Mesenchymal stem cell (in vitro differentiated cells and primary cell): ENCODE measurements at regions not wholly inside any gene's neighbourhood (a gene's known extent, or its start where the extent isn't known, plus 50 kb on each side); places are given as distances from the start of the nearest gene placed in this dataset.

Source experiments
- DNase-seq: peaks from one replicate; pipeline ENCODE4 v3.0.0-alpha.2; 2013
- H2AFZ ChIP-seq: one replicate; pipeline ENCODE4 v1.6.1; 2013; ENCODE audit warnings: low read depth, mild to moderate bottlenecking, control low read depth, inconsistent platforms, low read length, moderate library complexity
- H2AK5ac ChIP-seq: 2 replicates; pipeline ENCODE4 v1.6.1; 2013; ENCODE audit warnings: low read length, moderate library complexity, mild to moderate bottlenecking, inconsistent platforms; ENCODE audit not compliant: severe bottlenecking
- H2BK120ac ChIP-seq: one replicate; pipeline ENCODE4 v1.6.1; 2013; ENCODE audit warnings: low read depth, mild to moderate bottlenecking, inconsistent platforms, low read length, moderate library complexity
- H2BK12ac ChIP-seq, 2 experiments: one replicate each; pipeline ENCODE4 v1.6.1; 2013; ENCODE audit warnings: inconsistent platforms in 2 of 2, low read length in 2 of 2, mild to moderate bottlenecking in 2 of 2, moderate library complexity in 2 of 2, control low read depth in 1 of 2
- H2BK15ac ChIP-seq: one replicate; pipeline ENCODE4 v1.6.1; 2013; ENCODE audit warnings: mild to moderate bottlenecking, low read depth, inconsistent platforms; ENCODE audit not compliant: poor library complexity, severe bottlenecking
- H2BK5ac ChIP-seq: 2 replicates; pipeline ENCODE4 v1.6.1; 2013; ENCODE audit warnings: low read depth, mild to moderate bottlenecking, low read length, control low read depth, inconsistent platforms; ENCODE audit not compliant: poor library complexity, severe bottlenecking
- H3K14ac ChIP-seq, 2 experiments: one replicate each; pipeline ENCODE4 v1.6.1; 2013; ENCODE audit warnings: inconsistent platforms in 2 of 2, low read length in 2 of 2, control low read depth in 1 of 2, mild to moderate bottlenecking in 1 of 2, moderate library complexity in 1 of 2
- H3K18ac ChIP-seq, 2 experiments: one replicate each; pipeline ENCODE4 v1.6.1; 2013; ENCODE audit warnings: inconsistent platforms in 2 of 2, low read length in 2 of 2, control low read depth in 1 of 2, low read depth in 1 of 2, mild to moderate bottlenecking in 1 of 2
- H3K23ac ChIP-seq, 2 experiments: one replicate each; pipeline ENCODE4 v1.6.1; 2013; ENCODE audit warnings: inconsistent platforms in 2 of 2, low read length in 2 of 2, mild to moderate bottlenecking in 2 of 2, moderate library complexity in 2 of 2, control low read depth in 1 of 2
- H3K27ac ChIP-seq: 2 replicates; pipeline ENCODE4 v1.5.1; 2013; ENCODE audit warnings: mild to moderate bottlenecking, moderate library complexity, low read length, control low read depth, inconsistent platforms; ENCODE audit not compliant: poor library complexity, severe bottlenecking
- H3K27me3 ChIP-seq, 2 experiments: 2 replicates each; pipeline versions ENCODE4 v1.6.1 to v1.7.0; 2013; ENCODE audit warnings: low read length in 2 of 2, mild to moderate bottlenecking in 2 of 2, moderate library complexity in 2 of 2, control low read depth in 1 of 2, inconsistent platforms in 1 of 2; ENCODE audit not compliant: control insufficient read depth in 1 of 2, insufficient read depth in 1 of 2
- H3K36me3 ChIP-seq, 2 experiments: 2 replicates each; pipeline versions ENCODE4 v1.6.1 to v1.7.0; 2013; ENCODE audit warnings: low read length in 2 of 2, control low read depth in 1 of 2, inconsistent platforms in 1 of 2, low read depth in 1 of 2, mild to moderate bottlenecking in 1 of 2; ENCODE audit not compliant: insufficient read depth in 2 of 2, control insufficient read depth in 1 of 2
- H3K4ac ChIP-seq, 2 experiments: one replicate each; pipeline ENCODE4 v1.6.1; 2013; ENCODE audit warnings: inconsistent platforms in 2 of 2, low read length in 2 of 2, mild to moderate bottlenecking in 2 of 2, moderate library complexity in 2 of 2, control low read depth in 1 of 2, low read depth in 1 of 2
- H3K4me1 ChIP-seq: 2 replicates; pipeline ENCODE4 v1.6.1; 2013; ENCODE audit warnings: low read depth, low read length, control low read depth; ENCODE audit not compliant: control insufficient read depth, insufficient read depth
- H3K4me2 ChIP-seq: 2 replicates; pipeline ENCODE4 v1.6.1; 2013; ENCODE audit warnings: low read length, mild to moderate bottlenecking, inconsistent platforms; ENCODE audit not compliant: poor library complexity, severe bottlenecking
- H3K4me3 ChIP-seq, 2 experiments: 2 replicates each; pipeline versions ENCODE4 v1.5.1 to v1.7.0; 2013; ENCODE audit warnings: low read length in 2 of 2, mild to moderate bottlenecking in 2 of 2, control low read depth in 1 of 2, low read depth in 1 of 2; ENCODE audit not compliant: insufficient read depth in 1 of 2
- H3K79me1 ChIP-seq: replicated peaks from 2 replicates; pipeline ENCODE4 v1.6.1; 2013; ENCODE audit warnings: mild to moderate bottlenecking, control low read depth, low read length, inconsistent platforms; ENCODE audit not compliant: poor library complexity, severe bottlenecking
- H3K9ac ChIP-seq: 2 replicates; pipeline ENCODE4 v1.7.0; 2013; ENCODE audit warnings: mild to moderate bottlenecking, low read length, moderate library complexity
- H3K9me3 ChIP-seq: 2 replicates; pipeline ENCODE4 v1.7.0; 2013; ENCODE audit warnings: mild to moderate bottlenecking, low read length; ENCODE audit not compliant: control insufficient read depth
- H4K8ac ChIP-seq: one replicate; pipeline ENCODE4 v1.6.1; 2013; ENCODE audit warnings: inconsistent platforms, mild to moderate bottlenecking, low read length, moderate library complexity
- H4K91ac ChIP-seq: one replicate; pipeline ENCODE4 v1.6.1; 2013; ENCODE audit warnings: mild to moderate bottlenecking, low read length, inconsistent platforms
- WGBS: methylation state at CpG from one replicate; pipeline ENCODE4 v1.1.7; 2013; ENCODE audit warnings: mixed read lengths; 5-methylcytosine and 5-hydroxymethylcytosine counted together

DNA sequence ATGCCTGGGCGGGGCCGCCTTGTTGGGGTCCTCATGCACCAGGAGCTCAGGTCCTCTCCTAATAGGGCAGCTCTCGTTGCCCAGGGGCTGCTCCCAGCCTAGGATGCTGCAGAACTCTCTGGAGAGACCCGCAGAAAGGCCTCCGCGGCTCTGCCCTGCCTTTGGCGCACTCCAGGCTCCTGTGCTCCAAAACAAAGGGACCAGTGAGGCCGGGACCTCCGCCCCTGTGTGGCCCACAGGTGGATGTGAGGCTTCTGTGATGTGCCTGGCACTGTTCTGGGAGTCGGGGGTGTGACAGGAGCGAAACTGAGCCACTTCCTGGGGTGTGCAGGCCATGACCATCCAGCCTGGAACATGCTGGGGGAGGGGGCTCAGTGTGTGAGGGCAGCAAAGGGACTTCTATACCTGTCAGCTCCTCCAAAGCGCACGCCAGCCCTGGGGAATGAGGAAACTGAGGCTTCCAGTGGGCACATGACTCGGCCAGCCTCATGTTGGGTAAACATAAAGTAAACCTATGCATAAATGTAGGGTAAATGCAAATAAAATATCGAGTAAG, 153.2 kb downstream of the IRF8 start:
- no peak overlapping the region for H2BK15ac ChIP-seq
- no peak overlapping the region for H3K4me2 ChIP-seq
- 85% methylated on average over 13 of the region's 15 CpGs for WGBS
- no peaks in the 10 kb centered on the region for H3K36me3 ChIP-seq
- no peak overlapping the region for H2AFZ ChIP-seq
- no peak overlapping the region for H4K8ac ChIP-seq
- H3K4me3 ChIP-seq, result no peak overlapping the region
- H2BK12ac ChIP-seq, result no peak overlapping the region
- no peak overlapping the region for H2BK120ac ChIP-seq
- H3K27me3 ChIP-seq, result peaks cover 26 to 64% of the 10 kb centered on the region in 2 experiments
- no peak overlapping the region for H2BK5ac ChIP-seq
- no peak overlapping the region for H4K91ac ChIP-seq
- no peak overlapping the region for H3K4ac ChIP-seq
- DNase-seq, result no peak
- no peak overlapping the region for H3K9ac ChIP-seq
- H3K14ac ChIP-seq, result no peak overlapping the region
- no peaks in the 10 kb centered on the region for H3K79me1 ChIP-seq
- H3K18ac ChIP-seq, result no peak overlapping the region
- no peaks in the 10 kb centered on the region for H3K4me1 ChIP-seq
- H3K27ac ChIP-seq, result no peak overlapping the region
- H3K23ac ChIP-seq, result no peak overlapping the region
- H3K9me3 ChIP-seq, result no peaks in the 10 kb centered on the region
- H2AK5ac ChIP-seq, result no peak overlapping the region

DNA sequence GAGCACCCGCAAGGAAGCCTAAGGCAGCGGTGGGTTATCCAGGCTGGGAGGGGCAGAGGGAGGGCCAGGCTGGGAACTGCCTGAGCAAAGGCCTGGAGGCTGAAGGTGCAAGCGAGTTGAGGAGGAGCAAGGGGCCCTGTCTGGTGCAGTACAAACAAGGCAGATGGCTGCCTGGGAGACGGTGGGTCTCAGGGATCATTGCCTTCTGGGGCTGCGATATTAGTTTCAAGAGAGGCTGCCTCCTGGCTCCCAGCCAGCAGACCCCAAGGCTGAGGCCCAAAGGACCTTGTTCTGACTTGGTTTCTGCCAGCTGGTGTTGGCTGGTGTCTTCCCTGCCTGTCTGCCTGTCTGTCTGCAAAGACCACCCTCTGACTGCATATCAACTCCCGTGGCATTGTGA, 154.0 kb downstream of the IRF8 start:
- H3K79me1 ChIP-seq, result no peaks in the 10 kb centered on the region
- H4K91ac ChIP-seq, result no peak overlapping the region
- WGBS, result 90% methylated on average over 6 of the region's 6 CpGs
- H2BK120ac ChIP-seq, result no peak overlapping the region
- H2AFZ ChIP-seq, result no peak overlapping the region
- no peak overlapping the region for H3K18ac ChIP-seq
- no peak overlapping the region for H3K23ac ChIP-seq
- no peak overlapping the region for H3K14ac ChIP-seq
- H3K4me2 ChIP-seq, result no peak overlapping the region
- DNase-seq, result no peak
- no peak overlapping the region for H2AK5ac ChIP-seq
- H2BK5ac ChIP-seq, result no peak overlapping the region
- no peak overlapping the region for H3K4ac ChIP-seq
- no peak overlapping the region for H2BK15ac ChIP-seq
- no peak overlapping the region for H3K9ac ChIP-seq
- H3K4me1 ChIP-seq, result no peaks in the 10 kb centered on the region
- peaks cover 19 to 62% of the 10 kb centered on the region in 2 experiments for H3K27me3 ChIP-seq
- no peak overlapping the region for H3K4me3 ChIP-seq
- H2BK12ac ChIP-seq, result no peak overlapping the region
- H3K36me3 ChIP-seq, result no peaks in the 10 kb centered on the region
- H4K8ac ChIP-seq, result no peak overlapping the region
- H3K9me3 ChIP-seq, result no peaks in the 10 kb centered on the region
- no peak overlapping the region for H3K27ac ChIP-seq

DNA sequence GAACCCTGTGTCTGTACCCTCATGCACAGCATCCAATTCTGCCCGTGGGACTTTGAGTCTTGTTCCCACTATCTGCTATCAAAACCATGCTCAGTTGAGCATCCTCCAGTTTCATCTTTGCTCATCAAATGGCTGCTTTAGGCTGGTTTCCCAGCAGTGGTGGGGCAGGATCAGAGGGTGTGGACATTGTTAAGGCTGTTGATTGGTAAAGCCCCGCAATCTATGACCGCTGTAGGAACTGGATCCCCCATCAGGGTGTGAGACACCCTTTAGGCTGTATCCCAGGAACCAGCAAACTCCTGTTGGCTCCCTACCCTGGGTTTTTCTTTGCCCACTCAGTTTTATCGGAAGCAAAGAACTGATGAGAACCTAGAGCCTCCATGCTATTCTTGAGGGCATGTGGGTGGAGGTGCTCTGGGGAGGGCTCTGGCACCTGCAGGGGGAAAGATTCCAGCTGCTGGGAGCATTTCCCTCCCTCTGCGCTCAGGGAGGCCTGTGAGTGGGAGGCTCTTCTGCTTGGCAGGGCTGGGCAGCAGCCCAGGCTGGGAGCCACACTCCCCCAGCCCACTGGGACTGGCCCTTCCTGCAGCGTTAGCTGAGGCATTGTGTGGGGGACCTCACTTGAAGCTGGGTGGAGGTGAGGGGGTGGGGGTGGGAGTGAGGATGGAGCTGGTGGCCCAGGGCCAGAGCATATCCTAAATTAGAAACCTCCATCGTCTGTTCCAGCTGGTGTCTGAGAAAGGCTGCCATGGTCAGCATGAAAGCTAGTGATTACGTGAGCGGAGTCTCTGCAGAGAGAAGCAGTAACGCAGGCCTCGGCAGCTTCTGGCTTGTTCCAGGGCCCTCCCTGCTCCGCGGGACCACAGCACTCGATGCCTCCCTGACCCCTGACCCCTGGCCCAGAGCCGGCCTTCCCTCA, 160.6 kb downstream of the IRF8 start:
- peak; percentile 67 for DNase-seq
- Histone ChIP-seq H3K27me3 (peaks cover 19 to 66% of the 10 kb centered on the region in 2 experiments), H3K79me1 (no peaks in the 10 kb centered on the region), H2BK5ac (no peak overlapping the region), H4K8ac (peak overlapping the region; percentile 4), H3K23ac (no peak overlapping the region), H3K27ac (no peak overlapping the region), H3K9ac (no peak overlapping the region), H3K4me1 (no peaks in the 10 kb centered on the region), H3K4ac (no peak overlapping the region), H2BK12ac (peak overlapping the region in 1 of 2 experiments; percentile 21), H2AFZ (no peak overlapping the region), H4K91ac (no peak overlapping the region), H3K9me3 (no peaks in the 10 kb centered on the region), H3K18ac (peak overlapping the region in 1 of 2 experiments; percentile 34), H2AK5ac (no peak overlapping the region), H2BK15ac (no peak overlapping the region), H2BK120ac (no peak overlapping the region), H3K36me3 (no peaks in the 10 kb centered on the region), H3K14ac (no peak overlapping the region), H3K4me2 (no peak overlapping the region), H3K4me3 (no peak overlapping the region)
- 46% methylated on average over 15 of the region's 15 CpGs for WGBS
